ENCODE measurements at regions not wholly inside any gene's neighbourhood (a gene's known extent, or its start where the extent isn't known, plus 50 kb on each side); places are given as distances from the start of the nearest gene placed in this dataset.

GRCh38 chr7:42987648-42988214 lies 55.6 kb downstream of the MRPL32 start:
- DNase-seq (ENCODE audit: low spot score), result no peak

GRCh38 chr7:42991024-42991423 lies 58.8 kb downstream of the MRPL32 start:
- DNase-seq (ENCODE audit: low spot score), result no peak

DNA sequence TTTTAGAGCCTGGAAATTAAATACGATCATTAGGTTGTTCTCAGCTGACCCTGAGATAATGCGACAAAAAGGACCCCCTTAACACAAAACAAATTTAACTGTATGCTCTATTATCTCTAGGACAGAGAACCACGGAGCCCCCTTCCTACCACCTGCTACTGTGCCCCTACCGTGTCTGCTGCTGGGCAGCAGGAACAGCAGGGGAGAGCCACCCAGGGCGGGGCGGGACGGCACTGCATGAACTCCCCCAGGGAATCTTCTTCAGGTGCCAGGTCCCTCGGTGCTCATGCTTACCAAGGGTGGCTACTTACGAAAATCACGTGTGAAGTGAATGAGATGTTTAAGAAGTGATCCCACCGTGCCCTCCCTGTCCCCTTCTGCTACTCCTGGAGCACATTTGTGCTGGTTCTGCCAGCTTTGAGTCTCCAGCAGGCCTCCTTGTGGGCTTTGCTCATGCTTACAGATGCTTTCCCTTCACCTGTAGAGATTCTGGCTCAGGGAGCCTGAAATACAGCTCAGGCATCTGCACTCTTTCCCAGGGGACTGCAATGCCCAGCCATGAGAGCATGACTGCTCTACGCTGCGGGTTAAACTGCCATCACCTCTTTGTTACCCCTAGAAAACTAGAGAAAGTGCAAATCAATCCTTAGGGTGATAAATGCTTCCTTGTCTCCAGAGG lies 59.9 kb downstream of the MRPL32 start:
- DNase-seq (ENCODE audit: low spot score), result no peak

DNA sequence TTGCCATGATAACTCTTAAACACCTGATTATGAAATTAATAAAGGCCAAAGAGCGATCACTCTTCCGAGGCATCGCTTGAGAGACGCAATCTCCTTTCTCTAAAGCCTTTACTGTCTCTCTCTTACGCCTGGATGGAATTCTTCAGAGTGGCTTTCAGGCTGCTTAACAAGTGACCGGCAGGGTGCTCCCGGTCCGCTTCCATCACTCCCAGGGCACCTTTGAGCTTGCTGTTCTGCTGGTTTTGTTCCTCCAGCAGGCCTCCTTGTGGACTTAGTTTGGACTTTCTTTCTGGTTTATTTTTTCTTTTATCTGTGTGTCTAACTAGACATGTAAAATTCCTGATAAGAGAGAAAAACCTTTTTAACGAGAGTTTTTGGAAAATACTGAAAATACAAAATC lies 60.9 kb downstream of the MRPL32 start:
- no peak for DNase-seq (ENCODE audit: low spot score)

GRCh38 chr7:42994096-42994495 lies 61.9 kb downstream of the MRPL32 start:
- no peak for DNase-seq (ENCODE audit: low spot score)

- DNase-seq (ENCODE audit: low spot score), result no peak
Observed at GRCh38 chr7:42997611-42998010, 65.4 kb downstream of the MRPL32 start.

DNA sequence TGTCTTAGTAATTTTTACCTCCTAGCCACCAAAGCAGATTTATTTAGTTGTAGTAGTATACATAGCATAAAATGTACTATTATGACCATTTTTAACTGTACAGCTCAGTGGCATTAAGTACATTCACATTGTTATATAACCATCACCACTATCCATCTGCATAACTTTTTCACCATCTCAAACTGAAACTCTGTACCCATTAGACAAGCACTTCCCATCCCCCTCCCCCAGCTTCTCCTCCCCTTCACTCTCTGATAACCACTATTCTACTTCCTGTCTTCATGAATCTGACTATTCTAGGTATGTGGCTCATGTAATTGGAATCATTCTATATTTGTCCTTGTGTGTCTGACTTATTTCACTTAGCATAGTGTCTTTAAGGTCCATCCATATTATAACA lies 71.9 kb downstream of the MRPL32 start:
- DNase-seq (ENCODE audit: low spot score), result no peak

GRCh38 chr7:43006008-43006407 lies 73.8 kb downstream of the MRPL32 start:
- DNase-seq (ENCODE audit: low spot score), result no peak

DNA sequence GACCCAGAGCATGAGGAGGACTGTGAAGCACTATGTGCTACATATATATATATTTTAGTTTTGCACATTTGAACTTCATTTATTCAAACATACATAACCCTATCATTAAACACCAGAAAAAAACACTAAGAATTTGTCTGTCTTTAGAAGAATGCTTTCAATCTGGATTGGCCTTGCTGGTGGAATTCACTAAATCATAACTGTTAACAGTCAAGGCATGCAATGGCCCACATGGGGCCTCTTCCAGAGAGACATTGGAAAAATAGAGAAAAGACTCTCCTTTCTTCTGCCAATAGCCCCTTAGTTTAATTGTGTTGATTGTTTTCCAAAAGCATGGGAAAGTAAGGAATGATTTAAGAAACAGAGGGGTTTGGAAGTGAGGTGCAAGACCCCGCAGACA lies 77.9 kb downstream of the MRPL32 start:
- no peak for DNase-seq (ENCODE audit: low spot score)

GRCh38 chr7:43011879-43012278 lies 79.7 kb downstream of the MRPL32 start:
- no peak for DNase-seq (ENCODE audit: low spot score)

- no peak for DNase-seq (ENCODE audit: low spot score)
Observed at GRCh38 chr7:43014406-43014805, 82.2 kb downstream of the MRPL32 start.

DNA sequence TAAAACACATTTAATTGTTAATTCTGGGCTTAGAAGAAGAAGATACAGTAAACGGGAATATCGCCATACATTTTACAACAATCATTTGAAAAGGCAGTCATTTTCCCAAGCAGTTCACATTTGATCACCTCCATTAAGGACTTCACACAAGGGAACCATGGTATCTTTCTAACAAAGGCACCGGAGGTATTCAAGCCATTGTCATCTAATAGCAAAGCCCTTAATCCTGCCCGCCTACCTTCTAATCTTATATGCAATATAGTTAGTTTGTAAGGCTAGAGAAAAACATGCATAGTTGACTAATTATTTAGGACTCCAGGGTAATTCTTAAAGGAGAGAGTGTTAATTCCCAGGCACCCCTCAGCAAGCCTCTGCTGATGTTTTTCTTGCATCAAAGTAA lies 83.1 kb downstream of the MRPL32 start:
- DNase-seq (ENCODE audit: low spot score), result no peak

DNA sequence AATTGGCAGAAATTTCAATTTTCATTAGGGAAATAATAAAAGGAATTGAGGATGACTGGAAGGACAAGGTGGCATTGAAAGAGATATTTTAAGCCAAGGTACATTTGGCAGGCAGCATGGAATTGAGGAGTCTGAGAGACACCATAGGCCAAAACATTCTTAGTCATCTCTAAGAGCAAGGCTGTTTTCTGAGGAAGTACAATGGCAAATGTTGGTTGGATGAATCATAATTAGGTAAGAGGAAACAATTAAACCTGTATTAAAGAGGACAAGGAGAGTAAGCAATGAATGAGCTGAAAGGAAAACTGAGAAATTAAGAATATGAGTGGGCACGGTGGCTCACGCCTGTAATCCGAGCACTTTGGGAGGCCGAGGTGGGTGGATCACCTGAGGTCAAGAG lies 86.3 kb downstream of the MRPL32 start:
- DNase-seq (ENCODE audit: low spot score), result no peak

DNA sequence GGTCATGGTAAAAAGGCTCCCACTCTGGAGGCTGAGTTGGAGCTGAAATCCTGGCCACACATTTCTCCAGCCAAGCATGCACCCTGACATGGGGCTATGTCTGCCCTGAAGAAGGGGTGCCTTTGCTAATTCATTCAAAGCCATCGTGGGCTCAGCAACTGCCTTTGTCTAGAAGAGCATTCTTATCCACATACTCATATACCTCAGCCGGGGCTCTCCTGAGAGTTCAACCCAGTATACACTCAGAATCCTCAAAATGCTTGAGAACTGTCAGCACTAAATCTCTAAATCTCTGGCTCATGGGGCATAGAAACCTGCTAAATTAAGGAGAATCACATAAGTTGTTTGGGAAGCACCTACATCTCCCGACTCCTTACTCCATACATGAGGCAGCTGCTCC lies 89.3 kb downstream of the MRPL32 start:
- no peak for DNase-seq (ENCODE audit: low spot score)

DNA sequence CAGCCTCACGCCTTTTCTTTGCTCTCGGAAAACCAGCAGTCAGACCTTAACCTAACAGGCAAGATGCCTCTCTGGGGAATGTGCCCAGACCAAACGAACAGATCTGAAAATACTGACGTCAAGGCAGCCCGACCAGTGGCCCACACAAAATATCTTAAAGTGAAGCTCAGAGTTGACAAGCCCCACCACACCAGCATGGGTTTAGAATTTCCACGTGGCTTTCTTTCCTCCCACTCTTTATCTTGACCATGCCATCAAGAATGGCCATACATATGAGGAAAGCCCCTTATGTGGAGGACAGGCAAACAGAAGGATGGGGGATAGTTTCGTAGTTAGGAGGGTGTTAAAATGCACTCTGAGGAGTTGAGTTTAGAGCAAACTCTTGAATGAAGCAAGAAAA lies 89.8 kb downstream of the MRPL32 start:
- DNase-seq (ENCODE audit: low spot score), result no peak

GRCh38 chr7:43033369-43033768 lies 79.1 kb upstream of the HECW1 start:
- no peak for DNase-seq (ENCODE audit: low spot score)

DNA sequence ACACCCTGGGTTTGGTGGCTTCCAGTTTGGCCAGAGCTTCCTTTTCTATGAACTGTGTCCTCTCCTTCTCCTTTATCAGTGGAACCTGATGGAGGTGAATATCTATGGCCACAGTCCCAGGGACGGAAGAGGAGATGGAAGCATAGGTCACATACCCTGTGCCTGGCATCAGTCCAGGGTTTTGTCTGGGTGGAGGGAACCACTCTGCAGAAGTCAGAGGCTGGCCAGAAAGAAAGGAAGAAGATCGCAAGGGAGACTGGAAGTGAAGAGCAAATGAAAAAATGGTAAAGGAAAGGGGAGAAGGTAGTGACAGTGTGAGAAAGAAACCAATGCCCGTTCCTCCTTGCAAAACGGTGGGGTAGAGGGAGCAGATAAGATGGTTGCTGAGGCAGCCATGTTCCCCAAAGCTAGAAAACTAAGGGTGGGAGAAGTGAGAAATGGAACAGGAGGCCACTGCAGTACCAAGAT lies 77.9 kb upstream of the HECW1 start:
- no peak for DNase-seq (ENCODE audit: low spot score)

GRCh38 chr7:43037531-43037930 lies 74.9 kb upstream of the HECW1 start:
- DNase-seq (ENCODE audit: low spot score), result no peak

- no peak for DNase-seq (ENCODE audit: low spot score)
Observed at GRCh38 chr7:43038254-43038653, 74.2 kb upstream of the HECW1 start.

DNA sequence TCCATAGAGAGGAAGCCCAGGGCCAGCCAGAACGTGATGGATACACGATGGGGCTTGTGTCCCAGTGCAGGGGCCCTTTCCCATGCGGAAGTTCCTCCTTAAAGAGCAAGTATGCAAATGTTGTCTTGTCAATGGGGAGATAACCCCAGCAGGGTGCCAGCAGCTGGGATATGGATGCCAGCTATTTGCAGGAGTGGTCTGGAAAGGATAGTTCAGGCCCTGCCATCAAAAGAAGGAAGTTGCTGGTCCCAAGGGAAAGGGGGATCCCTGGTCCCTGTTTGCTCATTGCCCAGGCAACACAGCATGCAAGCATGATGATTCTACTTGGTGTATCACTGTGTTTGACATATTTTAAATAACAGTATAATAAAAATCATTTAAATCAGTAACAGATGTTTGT lies 73.1 kb upstream of the HECW1 start:
- no peak for DNase-seq (ENCODE audit: low spot score)

DNA sequence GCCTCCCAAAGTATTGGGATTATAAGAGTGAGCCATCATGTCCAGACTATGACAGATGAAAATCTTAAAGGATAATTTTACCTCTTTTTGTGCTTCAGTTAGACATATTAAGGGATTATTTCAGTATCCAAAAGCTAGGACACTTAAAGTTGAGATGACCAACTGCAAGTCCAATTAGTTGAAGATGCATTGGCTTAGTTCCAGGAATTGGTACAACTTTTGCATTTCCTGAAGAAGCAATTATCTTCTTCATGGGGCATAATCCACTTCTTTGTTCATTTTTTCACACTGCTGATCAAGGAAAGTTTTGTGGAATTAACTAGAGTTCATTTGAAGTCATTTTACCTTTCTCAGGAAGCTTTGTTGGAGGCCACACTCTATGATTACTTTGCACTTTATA lies 72.0 kb upstream of the HECW1 start:
- DNase-seq (ENCODE audit: low spot score), result no peak

GRCh38 chr7:43041105-43041504 lies 71.3 kb upstream of the HECW1 start:
- no peak for DNase-seq (ENCODE audit: low spot score)

DNA sequence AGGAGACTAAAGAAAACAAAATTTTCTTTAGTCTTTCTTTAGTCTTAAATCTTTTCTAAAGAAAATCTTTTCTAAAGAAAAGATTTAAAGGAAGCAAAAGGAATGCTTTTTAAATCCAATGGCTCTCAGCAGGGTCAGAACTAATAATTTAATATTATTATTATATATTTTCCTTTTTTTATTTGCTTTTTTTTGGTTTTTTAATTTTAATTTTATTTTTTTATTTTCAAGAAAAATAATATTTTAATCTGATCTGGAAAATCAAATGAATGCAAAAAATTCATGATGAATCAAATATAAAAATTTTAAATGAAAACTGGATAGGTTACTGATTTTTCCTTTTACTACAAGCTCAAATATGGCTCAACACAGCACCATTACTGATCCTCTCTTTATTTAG lies 70.7 kb upstream of the HECW1 start:
- DNase-seq (ENCODE audit: low spot score), result no peak

DNA sequence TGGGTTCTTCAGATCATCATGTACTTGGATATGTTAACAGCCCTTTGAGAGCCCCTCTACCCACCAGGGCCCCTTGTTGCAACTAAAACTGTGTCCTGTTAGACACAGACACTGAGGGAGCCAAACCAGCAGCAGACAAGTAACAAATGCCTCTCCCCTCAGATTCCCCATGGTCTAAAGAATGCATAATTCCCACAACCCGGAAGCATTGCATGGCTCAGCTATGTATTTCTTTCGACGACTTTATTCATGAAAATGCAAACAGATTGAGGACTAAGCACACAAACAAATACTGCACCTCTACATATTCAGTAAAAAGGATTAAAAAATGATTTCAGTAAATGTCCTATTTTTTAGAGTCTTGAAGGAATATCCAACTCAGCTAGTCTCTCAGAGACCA lies 70.1 kb upstream of the HECW1 start:
- no peak for DNase-seq (ENCODE audit: low spot score)

Data from germinal center (tissue), 1 donor.